NCI-H345 (cell line): ENCODE measurements at regions not wholly inside any gene's neighbourhood (a gene's known extent, or its start where the extent isn't known, plus 50 kb on each side); places are given as distances from the start of the nearest gene placed in this dataset.

ENCODE experiments used
- DNase-seq: peaks from one replicate; lab custom pipeline; 2025; lab: John Stamatoyannopoulos, UW

DNA sequence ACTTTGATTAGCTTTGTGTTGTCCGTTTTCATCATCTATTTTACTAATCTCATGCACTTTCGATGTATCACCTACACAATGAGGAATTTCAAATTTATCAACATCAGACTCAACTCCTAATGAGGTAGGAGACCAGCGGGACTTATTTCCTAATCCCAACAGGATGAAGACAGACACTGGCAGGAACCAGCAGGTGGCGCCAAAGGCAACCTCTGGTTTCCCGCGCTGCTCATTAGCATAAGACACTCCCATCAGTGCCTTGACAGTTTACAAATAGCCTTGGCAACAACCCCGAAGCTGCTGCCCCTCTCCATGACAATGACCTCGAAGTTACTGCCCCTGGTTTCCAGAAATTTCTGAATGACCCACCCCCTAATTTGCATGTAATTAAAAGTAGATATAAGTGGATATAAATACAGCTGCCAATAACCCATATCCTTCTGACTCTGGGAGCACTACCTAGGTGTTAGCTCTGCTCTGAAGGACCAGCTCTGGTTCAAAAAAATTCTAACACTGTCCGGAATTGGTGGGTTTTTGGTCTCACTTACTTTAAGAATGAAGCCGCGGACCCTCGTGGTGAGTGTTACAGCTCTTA is 974.8 kb downstream of the ADGRL2 start:
- no peak for DNase-seq

DNA sequence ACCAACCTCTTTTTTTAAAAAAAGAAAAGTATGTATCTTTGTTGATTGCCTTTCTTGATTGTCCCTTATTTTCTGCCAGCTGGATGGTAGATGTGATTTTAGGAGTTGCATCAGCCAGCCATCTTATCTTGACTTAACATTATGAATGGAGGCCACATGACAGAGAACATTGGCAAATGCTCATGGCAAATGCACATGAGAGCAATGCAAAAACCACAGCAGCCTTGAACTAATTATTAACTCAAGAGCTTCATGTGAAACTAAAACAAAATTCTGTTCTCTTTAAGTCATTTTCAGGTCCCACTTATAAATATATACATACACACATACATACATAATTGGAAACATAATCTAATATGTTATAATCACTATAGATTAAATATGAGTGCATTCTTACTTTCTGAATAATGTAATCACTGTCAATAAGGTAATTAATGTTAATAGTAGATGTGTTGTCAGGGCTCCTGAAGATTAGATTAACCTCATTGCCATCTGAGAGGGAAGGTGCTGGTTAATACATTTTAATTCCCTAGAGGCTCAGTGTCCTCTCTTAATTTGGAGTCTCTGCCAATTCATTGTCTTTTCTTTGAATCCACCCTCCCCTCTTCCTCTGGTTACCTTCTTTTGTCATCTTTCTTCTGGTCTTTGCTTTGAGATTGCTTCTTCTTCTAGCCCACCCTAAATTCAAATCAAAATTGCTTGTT is 962.2 kb downstream of the ADGRL2 start:
- no peak for DNase-seq

DNA sequence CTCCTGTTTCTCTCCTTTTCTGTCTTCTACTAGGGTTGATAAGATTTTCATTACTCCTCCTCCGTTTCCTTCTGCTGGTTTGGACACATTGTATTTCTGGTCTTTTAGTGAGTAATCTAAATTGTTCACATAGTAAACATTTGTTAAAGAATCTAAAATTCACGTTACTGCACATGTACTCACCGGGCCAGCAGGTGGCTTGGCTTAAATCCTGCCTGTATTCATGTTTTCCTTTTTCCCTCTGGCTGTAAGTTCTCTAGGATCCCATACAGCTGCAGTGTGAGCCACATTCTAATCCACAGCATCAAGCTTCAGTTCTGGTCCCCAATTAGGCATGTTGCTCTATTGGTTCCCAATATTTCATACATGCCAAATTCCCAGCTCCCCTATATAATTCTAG is 958.3 kb downstream of the ADGRL2 start:
- DNase-seq: no peak

DNA sequence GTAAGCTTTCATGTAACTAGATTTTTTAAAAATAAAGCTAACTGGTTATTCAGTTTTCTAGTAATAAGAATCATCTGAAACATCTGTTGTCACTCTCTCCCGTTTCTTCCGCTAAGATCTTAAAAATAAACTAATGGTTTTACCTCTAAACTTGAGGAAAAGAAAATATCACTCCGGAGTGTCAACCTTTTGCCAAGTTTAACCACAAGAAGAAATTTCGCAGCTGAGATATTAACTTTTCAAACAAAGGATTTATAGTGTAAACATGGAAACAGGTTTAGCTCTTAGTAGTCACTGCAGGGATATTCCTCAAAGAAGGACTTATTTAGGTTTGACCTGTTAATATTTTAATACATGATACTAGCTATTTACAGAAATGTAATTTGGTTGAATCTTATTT is 954.9 kb downstream of the ADGRL2 start:
- DNase-seq: no peak

DNA sequence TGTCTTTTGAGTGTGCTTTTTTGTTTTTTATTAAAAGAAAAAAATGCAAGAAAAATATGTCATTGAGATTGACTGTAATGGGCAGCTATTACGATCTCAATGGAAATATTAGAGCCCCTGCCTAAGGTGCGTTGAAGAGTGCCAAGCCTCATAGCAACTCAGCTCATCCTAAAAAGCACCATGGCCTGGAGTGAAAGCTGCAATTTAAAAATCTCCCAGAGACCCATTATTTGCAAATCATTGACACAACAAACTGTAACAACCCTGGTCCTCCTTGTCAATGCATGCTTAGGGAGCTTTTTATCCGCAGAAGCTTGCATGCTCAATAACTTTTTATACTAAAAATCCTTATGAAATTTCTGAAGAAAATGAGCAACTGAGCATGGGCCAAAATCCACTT is 954.5 kb downstream of the ADGRL2 start:
- no peak for DNase-seq

DNA sequence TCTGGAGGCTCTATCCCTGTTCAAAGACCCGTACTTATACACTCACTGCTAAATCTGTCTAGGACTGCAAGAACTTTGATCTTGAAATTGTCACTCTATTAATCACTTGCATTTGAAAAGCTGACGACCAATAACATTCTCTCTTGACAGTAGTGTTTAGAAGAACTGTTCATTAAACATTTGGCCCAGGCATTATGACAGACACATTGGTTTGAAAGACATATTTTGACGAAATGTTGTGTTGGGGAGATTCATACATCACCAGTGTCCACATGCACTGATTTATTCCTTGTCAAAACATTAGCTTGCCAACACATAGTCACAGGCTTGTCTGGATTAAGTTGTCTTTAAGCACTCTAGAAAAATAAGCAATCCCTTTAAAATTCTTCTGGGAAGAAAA is 951.3 kb downstream of the ADGRL2 start:
- no peak for DNase-seq

DNA sequence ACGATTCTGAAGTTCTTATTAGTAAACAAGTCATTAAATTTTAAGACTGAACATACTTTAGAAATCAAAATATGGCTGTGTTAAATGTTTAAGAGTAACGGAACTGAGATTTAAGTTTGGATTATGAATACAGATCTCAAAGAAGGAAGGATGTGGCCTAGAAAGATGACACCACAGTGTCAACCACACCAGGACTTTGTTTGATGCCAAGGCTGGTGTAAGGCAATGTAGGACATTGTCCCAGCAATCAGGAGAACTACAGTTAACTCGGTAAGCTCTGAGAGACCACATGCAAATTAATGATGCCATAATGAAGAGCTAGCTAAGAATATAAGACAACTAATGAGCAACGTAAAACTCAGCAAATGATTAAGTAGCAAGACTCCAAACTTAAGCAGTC is 932.9 kb downstream of the ADGRL2 start:
- DNase-seq: no peak

DNA sequence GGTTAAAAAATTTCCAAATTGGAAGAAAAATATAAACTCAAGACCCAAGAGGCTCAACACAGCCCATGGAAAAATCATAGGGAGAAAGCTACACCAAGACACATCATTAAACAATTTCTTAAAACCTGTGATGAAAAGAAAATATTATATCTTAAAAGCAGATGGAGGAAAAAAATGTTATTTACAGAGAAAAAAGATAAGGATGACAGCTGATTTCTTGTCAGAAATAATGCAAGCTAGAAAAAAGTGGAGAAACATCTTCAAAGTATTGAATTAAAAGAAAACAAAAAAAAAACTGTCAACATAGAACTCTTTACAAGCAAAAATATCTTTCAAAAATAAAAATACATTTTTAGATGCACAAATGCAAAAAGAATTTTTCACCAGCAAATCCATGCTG is 930.5 kb downstream of the ADGRL2 start:
- DNase-seq: no peak

DNA sequence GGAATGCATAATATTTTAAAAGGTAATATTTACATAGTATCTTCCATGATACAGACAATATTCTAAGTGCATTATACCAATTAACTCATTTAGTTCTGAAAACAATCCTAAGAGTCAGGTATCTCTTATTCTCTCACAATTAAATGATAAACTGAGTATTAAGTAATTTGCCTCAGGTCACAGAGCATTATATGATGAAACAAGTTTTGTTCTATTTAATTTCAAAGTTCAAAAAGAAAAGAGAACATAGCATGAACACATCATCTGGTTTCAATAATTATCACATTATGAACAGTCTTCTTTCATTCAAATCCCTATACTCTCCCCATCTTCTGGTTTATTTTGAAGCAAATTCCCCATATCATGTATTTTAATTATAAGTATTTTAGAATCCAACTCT is 927.5 kb downstream of the ADGRL2 start:
- DNase-seq: no peak

DNA sequence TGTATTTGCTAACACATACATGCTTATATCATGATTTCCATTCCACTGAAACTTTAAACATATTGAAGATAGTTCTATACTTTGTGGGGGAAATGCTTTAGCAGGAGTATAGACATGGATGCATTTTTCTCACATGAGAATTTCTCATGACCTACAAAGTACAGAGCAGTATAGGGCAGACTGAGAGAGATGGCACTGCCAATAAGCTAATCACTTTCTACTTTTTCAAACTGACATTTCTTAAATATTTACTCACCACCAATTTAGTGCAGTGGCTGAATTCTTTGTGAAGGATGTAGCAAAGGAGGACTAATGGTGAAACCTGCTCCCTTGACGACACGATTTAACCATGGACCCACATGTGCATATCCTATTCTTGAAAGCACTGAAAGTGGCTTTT is 923.5 kb downstream of the ADGRL2 start:
- DNase-seq: no peak

DNA sequence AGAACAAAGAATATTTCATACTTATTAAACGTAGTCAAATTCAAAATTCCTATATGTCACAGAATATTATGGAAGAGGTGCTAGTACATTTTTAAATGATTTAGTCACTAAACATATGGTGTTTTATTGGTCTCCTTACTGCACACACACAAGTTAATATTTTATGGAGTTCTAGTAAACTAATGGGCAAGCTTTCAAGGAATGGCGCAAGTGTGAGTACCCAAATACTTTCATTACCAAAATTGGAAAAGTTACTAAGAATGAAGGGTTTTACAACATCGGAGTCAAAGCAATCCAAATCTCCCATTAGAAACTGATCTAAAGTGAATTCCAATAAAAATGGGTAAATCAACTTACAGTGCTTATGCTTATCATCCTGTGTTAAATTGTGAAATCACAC is 921.9 kb downstream of the ADGRL2 start:
- no peak for DNase-seq

DNA sequence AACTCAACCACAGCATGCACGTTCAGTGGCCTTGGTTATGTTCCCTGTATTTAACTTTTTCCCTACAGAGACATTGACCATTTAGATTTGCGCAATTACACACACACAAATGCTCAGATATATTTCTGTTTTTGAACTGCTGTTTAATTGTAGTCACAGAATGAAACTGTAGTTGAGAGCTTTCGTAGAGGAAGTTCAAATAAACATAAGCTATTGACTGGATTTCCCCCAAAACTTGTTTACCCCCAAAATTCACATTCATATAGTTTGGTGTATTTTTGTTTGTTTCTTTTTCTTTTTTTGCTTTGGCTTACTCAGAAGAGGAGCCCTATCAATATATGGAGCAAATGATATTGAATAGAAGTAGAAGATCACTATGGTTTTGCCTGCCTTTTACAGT is 921.0 kb downstream of the ADGRL2 start:
- no peak for DNase-seq

DNA sequence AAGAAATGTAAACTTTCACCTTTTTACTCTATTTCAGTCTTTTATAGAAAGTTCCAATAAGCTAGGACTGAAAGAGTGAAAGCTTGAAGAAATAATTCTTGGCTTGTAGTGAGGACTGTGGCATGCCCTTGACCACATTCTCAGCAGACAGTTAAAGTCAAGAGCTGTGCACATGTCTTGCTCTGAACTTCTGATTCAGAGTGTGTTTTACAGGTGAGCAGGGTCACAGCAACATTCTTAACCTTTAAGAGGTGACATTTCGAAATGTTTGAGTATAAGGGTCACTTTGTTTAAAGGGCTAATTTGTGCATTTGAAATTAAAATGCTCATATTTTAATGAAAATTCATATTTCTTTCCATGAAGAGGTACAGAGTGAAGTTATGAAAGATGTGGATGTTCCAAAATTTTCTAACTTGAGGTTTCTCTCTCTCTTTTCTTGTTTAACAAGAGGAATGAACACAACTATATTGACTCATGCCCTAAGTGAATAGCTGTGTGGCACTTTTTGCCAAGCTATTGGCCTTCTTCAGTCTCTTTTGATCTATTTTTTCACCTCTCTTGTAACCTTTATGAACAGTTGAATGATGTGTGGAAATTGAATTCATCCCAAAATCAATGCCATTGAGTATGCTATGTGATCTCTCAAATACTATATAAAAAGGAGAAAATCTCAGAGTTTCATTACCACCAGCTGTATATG is 918.1 kb downstream of the ADGRL2 start:
- no peak for DNase-seq

DNA sequence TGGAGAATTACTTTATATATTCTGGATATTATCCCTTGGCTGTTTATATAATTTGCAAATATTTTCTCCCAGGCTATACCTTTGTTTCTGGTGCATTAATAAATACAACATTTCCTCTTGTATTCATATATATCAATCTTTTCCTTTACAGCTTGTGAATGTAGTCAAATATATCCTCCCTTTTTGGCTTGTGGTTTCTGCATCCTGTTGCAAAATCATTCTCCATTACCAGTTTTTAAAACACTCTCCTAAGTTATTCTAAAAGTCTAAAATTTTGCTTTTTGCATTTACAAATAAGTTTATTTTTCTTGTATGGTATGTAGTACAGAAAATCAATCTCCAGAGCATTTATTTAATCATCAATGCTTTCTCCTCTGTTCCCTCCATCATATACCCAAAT is 909.4 kb downstream of the ADGRL2 start:
- DNase-seq: no peak

DNA sequence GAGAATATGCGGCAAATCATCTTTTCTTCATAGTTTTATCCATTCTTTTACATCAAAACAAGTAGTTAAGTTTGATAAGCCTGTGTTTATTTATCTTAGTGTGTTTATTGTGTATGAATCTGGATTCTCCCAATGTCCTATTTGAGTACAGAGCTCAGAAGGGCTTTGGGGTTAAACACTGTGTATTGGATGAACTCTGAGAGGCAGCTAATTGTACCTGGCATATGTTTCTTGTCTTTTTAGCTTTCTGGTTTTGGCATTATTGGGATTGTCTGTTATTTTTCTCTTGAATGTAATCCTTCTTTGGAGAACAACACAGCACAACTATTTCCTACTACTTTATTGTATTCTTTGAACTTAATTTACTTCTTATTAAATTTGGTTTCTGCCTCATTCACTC is 906.9 kb downstream of the ADGRL2 start:
- DNase-seq: no peak

DNA sequence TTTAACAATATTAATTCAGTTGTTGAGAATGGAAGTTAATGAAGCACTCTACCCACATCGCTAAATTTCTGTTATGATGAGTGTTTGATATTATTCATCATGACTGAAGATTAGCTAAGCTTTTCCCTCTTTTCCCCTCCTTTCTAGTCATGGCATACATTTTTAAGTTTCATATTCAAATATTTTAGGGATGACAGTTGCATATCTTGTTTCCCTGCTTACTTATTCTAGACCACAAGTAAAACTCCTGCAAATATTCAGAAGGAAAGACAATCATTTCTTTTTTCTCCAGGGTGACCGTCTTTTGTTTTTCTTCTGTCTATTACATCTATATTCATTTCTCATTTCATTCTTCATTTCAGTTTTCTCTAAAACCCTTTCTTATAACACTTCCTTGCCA is 906.0 kb downstream of the ADGRL2 start:
- DNase-seq: no peak

DNA sequence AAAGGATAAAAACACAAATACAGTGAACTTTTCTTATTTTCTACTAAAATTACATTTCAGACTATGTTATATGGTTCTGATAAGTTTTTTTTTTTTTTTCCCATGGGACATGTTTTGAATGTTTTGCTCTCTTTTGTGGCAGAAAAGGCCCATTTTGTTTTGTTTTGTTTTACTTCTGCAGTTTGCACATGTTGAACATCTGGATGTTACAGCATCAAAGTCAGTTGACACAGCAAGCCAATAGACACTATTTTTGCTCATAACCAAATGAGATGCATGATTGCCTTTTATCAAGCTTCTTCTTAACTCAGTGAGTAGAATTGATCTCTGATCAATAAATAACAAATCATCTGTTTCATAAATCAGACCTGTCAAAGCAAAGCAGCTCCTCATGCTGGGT is 904.2 kb downstream of the ADGRL2 start:
- no peak for DNase-seq

DNA sequence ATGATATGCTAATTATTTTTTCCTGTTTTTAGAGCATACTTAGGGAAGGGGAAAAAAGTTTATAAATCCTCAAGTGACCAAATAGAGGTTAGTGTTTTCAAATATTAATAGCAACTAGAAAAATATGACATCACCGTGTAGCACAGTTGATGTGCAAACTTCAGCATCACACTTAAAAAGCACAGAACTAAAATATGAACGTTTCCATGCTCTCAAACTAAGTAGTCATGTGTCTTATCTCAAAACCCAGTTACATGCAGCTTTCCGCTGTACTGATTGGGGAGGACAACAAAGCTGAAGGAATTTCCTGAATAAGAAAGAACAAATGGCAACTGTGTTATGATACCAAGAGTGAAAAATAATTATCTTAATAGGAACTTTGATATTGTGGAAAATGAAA is 903.7 kb downstream of the ADGRL2 start:
- DNase-seq: no peak

DNA sequence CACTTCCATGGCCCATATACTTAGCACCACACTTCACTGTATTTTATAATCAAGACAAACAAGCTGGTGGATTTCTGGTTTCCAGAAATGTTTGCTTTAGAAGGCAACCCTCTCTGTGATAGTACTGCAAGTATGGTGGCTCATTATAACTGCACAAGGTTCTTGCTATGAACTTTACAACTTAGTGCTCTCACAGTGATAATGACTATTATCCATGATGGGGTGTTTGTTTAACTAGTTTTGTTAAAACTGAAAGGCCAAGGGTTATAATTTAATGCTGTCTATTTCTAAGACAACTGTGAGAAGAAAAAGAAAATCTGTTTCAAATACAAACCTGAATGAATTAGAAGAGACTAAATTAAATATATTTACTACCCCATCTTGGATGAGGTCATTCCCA is 903.2 kb downstream of the ADGRL2 start:
- no peak for DNase-seq

DNA sequence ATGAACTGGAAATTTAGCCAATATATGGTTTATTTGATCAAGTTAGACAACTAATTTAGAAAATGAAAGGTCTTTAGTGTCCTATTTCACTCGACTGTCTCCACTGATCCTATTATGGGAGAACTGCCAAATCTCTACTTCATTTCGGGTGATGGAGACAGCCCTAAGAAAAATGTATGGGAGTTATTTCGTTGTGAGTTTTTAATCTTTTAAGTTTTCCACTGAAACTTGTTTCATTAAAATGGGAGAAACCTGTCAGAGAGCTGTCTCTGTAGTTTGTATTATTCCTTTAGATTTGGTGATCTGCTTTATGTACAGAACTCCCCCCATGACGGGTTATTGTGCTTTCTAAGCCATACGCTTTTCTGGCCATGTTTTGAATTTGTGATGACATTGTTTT is 899.7 kb downstream of the ADGRL2 start:
- no peak for DNase-seq

DNA sequence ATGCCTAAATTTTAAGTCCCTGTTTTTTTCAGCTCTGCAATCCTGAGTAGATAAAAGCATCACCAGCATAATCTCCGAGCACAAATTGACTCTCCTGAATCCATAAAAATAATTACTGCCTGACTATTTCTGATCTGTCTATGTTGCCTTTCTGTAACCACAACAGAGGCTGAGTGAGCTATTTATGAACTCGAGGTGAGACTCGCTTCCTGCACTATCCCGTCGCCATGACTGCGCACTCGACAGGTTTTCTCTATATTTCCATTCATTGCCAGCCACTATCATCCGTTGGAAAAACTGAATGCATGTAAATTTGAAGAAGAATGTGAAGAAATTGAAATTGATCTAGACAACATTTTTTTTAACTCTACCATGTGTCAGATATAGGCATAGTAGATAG is 897.2 kb downstream of the ADGRL2 start:
- no peak for DNase-seq

DNA sequence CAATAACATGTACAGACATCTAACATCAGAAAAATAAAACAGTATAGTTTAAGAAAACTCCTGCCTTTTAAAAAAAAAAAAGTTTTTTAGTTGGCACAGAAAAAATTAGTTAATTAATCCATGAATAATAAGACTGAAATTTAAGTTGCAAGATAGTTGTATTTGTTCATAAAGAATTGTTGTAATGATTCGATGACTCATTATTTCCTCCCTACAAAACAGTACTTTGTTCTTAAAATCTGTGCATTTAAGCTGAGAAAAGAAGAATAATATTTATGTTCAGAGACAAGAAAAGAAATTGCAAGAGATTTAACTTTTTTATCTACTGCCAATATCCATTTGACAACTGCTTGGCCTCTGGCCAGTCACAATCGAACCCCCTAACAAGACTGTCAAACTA is 894.7 kb downstream of the ADGRL2 start:
- no peak for DNase-seq

DNA sequence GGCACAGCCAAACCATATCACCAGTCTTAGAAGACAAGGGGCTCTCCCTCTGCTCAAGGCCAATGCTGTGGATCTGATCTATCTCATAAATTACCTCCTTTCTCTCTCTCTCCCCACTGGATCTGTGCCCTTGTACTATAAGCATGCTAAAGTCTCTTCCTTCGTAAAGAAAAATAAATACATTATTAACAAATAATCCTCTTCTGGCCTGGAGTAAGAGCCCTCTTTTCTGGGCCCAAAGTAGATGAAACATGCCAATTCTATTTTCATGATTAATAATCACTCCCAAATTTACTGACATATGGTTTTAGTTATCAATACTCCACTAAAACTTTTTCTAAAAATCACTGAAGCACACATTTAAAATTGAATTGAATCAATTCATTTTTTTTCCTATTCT is 889.7 kb downstream of the ADGRL2 start:
- DNase-seq: no peak

DNA sequence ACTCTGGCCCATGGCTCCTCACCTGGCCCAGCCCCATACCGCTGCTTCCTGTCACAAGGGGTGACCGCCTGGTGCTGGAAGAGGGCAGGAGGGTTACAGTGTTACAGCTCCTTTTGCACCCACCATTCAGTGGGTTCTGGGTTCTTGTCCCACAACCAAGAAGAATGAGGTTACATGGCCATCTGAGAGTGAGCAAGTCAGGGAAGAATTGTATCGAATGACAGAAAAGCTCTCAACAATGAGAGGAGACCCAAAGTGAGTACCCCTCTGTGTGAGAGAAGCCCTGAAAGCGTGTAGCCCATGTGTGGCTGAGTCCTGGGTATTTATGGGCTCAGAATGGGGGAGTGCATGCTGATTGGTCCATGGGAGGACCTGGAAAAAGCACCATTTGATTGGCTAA is 888.5 kb downstream of the ADGRL2 start:
- no peak for DNase-seq
